HUES6 (cell line): ENCODE measurements at regions not wholly inside any gene's neighbourhood (a gene's known extent, or its start where the extent isn't known, plus 50 kb on each side); places are given as distances from the start of the nearest gene placed in this dataset.

Experiments used
- H3K27ac ChIP-seq: 2 replicates; pipeline ENCODE4 v1.7.0; 2013; ENCODE audit warnings: low read depth, mild to moderate bottlenecking, low read length, inconsistent platforms
- H3K27me3 ChIP-seq: 2 replicates; pipeline ENCODE4 v1.6.1; 2013; ENCODE audit warnings: low read length; ENCODE audit not compliant: control insufficient read depth, insufficient read depth
- H3K36me3 ChIP-seq: 2 replicates; pipeline ENCODE4 v1.6.1; 2013; ENCODE audit warnings: low read length; ENCODE audit not compliant: control insufficient read depth, insufficient read depth
- H3K4me1 ChIP-seq: 2 replicates; pipeline ENCODE4 v1.6.1; 2013; ENCODE audit warnings: low read length; ENCODE audit not compliant: control insufficient read depth, insufficient read depth
- H3K4me3 ChIP-seq: 2 replicates; pipeline ENCODE4 v1.5.1; 2013; ENCODE audit warnings: low read depth, low read length
- H3K9ac ChIP-seq: one replicate; pipeline ENCODE4 v1.6.1; 2013; ENCODE audit warnings: mild to moderate bottlenecking, low read length
- H3K9me3 ChIP-seq: 2 replicates; pipeline ENCODE4 v1.6.1; 2013; ENCODE audit warnings: low read depth, low read length; ENCODE audit not compliant: control insufficient read depth, insufficient read depth

DNA sequence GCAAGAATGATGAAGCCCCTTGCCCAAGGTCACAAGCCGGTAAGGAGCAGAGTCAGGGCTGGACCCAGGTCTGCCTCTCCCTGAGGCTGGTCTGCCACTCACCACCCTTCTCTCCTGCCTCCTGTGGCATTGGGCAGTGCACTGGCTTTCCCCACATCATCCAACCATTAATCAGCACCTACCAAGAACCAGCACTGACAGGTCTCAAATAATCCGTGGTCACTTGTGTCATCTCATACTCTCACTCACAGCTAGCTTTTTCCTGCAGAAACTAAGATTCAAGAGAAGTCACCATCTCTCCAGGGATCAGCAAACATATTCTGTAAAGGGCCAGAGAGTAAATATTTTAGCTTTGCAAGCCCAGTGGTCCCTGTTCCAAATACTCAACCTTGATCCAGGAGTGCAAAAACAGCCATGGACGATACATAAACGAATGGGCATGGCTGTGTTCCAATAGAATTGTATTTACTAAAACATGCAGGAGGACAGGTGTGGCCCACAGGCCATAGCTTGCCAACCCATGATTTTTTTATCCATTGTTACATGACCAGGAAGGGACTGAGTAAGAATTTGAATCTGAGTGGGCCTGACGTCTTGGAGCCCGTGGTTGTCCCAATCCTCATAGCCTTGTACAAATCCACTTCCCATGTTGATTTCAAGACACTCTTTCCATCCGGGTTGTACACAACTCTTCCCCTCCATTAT lies 374.2 kb downstream of the BCL11B start:
- Histone ChIP-seq H3K36me3 (no peaks in the 10 kb centered on the region), H3K9ac (no peak overlapping the region), H3K4me1 (no peaks in the 10 kb centered on the region), H3K9me3 (peaks cover 4% of the 10 kb centered on the region; the same call in 1 of the 2 replicates), H3K27me3 (no peaks in the 10 kb centered on the region), H3K27ac (no peak overlapping the region), H3K4me3 (no peak overlapping the region)

DNA sequence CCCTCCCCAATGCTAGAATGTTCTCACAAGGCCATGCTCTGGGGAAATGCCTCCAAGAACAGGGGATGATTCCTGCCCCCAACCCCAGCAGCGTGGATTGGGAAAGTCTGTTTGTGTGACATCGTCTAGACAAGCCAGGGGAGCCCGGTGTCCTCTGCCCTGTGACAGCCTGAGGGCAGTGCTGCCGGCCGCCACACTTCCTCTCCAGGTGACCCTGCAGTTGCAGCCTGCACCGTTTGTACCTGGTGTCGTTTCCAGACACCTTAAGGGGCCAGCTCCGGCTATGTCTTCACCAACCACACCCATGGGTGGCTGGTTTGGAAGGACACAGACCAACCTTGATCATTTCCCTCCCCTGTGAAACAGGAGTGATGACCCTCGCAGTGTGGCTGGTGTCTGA lies 372.6 kb downstream of the BCL11B start:
- no peak overlapping the region for H3K4me3 ChIP-seq
- H3K9me3 ChIP-seq = peaks cover 4% of the 10 kb centered on the region; the same call in 1 of the 2 replicates
- H3K36me3 ChIP-seq = no peaks in the 10 kb centered on the region
- no peaks in the 10 kb centered on the region for H3K27me3 ChIP-seq
- H3K4me1 ChIP-seq = no peaks in the 10 kb centered on the region
- no peak overlapping the region for H3K27ac ChIP-seq
- H3K9ac ChIP-seq = no peak overlapping the region

DNA sequence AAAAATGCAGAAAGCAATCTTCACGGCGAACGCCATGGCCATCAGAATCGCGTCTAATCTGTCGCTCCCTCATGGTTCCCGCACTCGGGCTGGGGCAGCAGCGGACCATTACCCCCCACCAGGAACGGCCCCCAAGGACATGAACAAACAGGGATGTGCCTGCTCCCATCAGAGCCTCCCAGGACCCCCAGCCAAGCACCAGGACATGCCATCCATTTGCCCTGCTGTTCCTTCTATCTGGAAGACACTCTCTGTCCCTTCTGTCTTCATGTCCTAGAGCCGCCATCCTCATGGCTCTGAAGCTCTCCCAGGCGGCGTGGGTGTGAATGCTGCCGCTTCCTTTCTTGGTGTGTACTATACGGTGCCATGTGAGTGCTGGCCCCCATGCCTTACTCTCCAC lies 371.8 kb downstream of the BCL11B start:
- H3K4me1 ChIP-seq = no peaks in the 10 kb centered on the region
- H3K36me3 ChIP-seq = no peaks in the 10 kb centered on the region
- H3K27ac ChIP-seq = no peak overlapping the region
- H3K9me3 ChIP-seq = peaks cover 4% of the 10 kb centered on the region; the same call in 1 of the 2 replicates
- H3K27me3 ChIP-seq = no peaks in the 10 kb centered on the region
- no peak overlapping the region for H3K9ac ChIP-seq
- H3K4me3 ChIP-seq = no peak overlapping the region

DNA sequence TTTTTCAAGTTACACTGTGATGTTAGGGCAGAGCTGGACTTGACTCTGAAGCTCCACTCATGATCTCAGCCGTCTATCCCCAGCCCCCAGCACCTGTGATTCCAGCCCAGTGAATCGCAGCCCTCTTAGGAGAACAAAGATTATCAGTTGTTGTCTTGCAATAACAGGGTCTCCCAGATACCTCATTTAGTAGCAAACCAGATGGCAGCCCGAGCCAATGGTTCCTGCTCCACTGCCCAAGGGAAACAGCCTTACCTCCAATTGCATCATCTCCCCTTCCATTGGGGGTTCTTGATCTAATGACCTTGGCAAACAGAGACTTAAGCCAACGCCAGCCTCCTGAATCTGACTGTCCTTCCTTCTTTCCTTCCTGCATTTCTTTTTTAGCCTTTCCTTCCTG lies 371.2 kb downstream of the BCL11B start:
- Histone ChIP-seq H3K9me3 (peaks cover 4% of the 10 kb centered on the region; the same call in 1 of the 2 replicates), H3K27me3 (no peaks in the 10 kb centered on the region), H3K9ac (no peak overlapping the region)

DNA sequence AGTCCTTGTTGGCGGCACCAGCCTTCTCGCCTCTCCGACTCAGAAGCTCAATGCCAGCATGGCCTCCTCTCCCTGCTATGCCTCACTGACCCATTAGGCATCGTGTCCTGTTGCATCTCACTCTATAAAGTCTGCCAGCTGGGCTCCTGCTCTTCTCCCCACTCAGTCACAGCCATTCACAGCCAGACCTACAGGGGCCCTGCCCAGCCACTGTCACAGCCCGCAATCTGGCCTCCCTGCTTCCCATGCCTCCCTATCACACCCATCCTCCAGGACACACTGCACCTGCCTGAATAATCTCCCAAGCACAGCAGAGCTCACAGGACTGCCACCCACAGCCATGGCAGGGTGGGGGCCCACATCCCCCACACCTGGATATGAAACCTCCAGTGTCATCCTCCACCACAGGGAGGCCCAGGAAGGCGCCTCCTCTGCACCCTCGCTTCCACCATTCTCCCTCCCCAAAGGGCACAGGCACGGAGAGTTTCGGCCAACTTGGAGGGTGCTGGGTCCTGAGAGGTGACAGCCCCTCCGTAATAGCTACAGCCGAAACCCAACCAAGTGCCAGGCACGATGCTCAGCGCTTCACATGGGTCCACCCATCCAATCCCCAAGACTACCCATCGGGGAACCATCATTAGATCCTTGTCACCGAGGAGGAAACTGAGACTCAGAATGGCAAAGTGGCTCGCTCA lies 370.3 kb downstream of the BCL11B start:
- Histone ChIP-seq H3K27me3 (no peaks in the 10 kb centered on the region), H3K9me3 (peaks cover 4% of the 10 kb centered on the region; the same call in 1 of the 2 replicates), H3K36me3 (no peaks in the 10 kb centered on the region), H3K4me3 (no peak overlapping the region), H3K9ac (no peak overlapping the region), H3K4me1 (peaks cover 8% of the 10 kb centered on the region), H3K27ac (no peak overlapping the region)

More for the DNA sequence above, 371.2 kb downstream of the BCL11B start:
- Histone ChIP-seq H3K4me3 (no peak overlapping the region), H3K36me3 (no peaks in the 10 kb centered on the region), H3K4me1 (no peaks in the 10 kb centered on the region), H3K27ac (no peak overlapping the region)

DNA sequence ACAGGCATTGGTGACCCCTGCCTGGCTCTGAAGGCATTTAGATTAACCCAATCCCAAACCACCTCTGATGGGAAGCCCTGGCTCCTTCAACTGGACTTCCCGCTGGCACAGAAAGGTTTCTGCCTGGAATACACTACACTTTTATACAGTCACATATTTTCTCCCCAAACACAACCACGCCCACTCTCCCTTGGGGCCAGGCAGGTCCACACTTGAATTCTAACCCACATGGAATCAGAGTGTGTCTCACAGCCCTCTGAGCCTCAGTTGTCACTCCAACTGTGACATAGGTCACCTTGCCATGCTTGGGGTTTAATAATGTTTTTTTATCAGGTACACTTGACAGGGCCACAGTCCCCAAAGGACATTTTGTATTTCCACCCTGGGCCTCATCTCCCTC lies 368.6 kb downstream of the BCL11B start:
- Histone ChIP-seq H3K36me3 (no peaks in the 10 kb centered on the region), H3K9ac (no peak overlapping the region), H3K4me3 (no peak overlapping the region), H3K4me1 (peaks cover 19% of the 10 kb centered on the region), H3K27ac (no peak overlapping the region), H3K9me3 (no peaks in the 10 kb centered on the region), H3K27me3 (no peaks in the 10 kb centered on the region)

DNA sequence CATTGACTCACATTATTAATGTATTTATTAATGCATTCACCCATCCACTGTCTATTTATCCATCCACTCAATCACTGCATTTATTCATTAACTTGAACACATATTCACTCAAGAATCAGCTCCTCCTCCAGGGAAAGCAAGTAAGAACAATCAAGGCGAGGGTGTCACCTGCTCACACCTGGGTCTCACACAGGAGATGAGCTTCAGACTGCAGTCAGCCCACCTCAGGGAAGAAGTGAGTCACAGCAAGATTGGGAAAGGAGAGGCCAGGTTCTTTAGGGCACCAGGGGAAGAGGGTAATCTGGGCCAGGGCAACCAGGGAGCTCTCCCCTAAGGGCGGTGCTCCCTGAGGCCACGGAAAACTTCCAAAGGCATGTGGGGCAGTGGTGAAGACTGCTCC lies 367.3 kb downstream of the BCL11B start:
- peaks cover 19% of the 10 kb centered on the region for H3K4me1 ChIP-seq
- H3K4me3 ChIP-seq = no peak overlapping the region
- H3K9me3 ChIP-seq = no peaks in the 10 kb centered on the region
- H3K27me3 ChIP-seq = no peaks in the 10 kb centered on the region
- H3K27ac ChIP-seq = no peak overlapping the region
- no peak overlapping the region for H3K9ac ChIP-seq
- H3K36me3 ChIP-seq = no peaks in the 10 kb centered on the region

DNA sequence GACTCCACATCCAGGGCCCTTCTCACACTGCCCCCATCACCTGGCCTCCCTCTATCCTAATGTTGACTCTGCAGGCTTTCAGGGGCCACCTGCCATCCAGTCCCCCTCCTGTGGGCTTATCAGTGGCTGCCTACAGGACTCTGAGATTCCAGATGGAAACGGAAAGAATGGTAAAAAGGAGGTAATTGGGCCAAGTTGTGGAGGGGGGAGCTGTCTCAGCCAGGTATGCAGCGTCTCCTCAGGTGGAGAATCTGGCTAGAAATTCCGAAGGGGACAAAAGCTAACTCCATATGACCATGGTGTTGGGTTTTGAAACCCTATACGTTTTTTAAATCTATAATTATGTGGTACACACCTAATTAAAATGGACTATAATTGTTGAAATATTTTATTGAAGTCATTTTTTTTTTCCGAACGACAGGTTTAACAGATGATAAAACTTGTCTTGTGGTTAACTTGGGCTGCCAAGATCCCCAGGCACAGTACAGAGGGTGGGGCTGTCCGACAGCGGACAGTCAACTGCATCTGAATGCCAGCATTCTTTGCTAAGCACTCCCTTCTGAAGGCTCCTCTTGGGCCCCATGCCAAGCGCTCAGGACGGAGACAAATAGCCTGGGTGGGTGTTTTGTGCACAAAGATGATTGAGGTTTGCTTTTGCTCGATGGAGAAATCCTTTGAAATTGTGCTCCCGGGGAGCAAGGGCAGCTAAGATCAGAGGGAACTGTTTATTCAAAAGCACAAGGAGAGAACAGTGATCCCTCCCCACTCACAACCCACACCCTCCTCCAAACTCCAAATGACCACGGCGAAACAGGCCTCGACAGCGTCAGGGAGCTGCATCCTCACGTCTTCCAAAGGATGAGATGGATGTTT lies 365.6 kb downstream of the BCL11B start:
- H3K9ac ChIP-seq = no peak overlapping the region

DNA sequence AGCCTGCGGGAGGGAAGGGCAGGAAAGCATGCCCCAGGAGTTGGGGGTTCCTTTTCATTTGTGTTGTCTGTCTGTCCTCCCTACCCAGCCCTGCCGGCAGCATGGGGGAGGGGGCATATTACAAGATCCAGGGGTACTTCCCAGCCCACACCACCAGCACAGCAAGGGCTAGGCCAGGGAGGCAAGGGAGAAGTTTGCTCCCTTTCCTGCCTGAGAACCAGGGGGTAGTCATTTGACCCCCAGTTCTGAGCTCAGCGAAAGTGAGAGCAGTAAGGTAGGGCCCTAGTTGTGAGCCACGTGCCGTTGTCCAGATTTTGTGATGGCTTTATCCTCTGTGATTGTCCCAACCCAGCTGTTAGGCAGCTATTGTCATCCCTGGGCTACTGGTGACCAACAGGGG lies 364.7 kb downstream of the BCL11B start:
- H3K36me3 ChIP-seq = no peaks in the 10 kb centered on the region
- peaks cover 19% of the 10 kb centered on the region for H3K4me1 ChIP-seq
- no peak overlapping the region for H3K4me3 ChIP-seq
- H3K9ac ChIP-seq = no peak overlapping the region
- H3K27me3 ChIP-seq = no peaks in the 10 kb centered on the region
- no peak overlapping the region for H3K27ac ChIP-seq
- H3K9me3 ChIP-seq = no peaks in the 10 kb centered on the region

More for the DNA sequence above, 365.6 kb downstream of the BCL11B start:
- Histone ChIP-seq H3K4me1 (peaks cover 19% of the 10 kb centered on the region), H3K27ac (no peak overlapping the region), H3K9me3 (no peaks in the 10 kb centered on the region), H3K4me3 (no peak overlapping the region), H3K27me3 (no peaks in the 10 kb centered on the region), H3K36me3 (no peaks in the 10 kb centered on the region)

DNA sequence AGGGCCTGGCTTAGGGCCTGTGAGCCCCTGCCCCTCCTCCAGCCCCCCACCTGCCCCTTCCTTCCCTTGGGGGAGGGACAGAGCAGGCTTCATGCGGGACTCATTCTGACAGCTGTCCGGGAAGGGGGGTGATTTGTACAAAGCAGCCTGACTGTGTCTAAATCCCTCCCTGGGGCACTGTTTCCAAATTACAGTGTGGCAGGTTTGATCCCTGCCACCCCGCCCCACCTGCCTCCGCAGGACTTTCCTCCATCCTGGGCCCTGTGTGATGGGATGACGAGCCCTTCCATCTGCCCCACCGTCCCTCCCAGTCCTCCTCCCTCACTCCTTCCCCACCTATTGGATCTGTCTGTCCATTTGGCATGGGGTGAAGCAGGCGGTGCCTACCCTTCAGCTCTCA lies 363.9 kb downstream of the BCL11B start:
- Histone ChIP-seq H3K27me3 (no peaks in the 10 kb centered on the region), H3K9ac (no peak overlapping the region)

More for the DNA sequence above, 363.9 kb downstream of the BCL11B start:
- Histone ChIP-seq H3K4me1 (peaks cover 19% of the 10 kb centered on the region), H3K9me3 (no peaks in the 10 kb centered on the region), H3K36me3 (no peaks in the 10 kb centered on the region), H3K27ac (no peak overlapping the region), H3K4me3 (no peak overlapping the region)
